ENCODE measurements at regions not wholly inside any gene's neighbourhood (a gene's known extent, or its start where the extent isn't known, plus 50 kb on each side); places are given as distances from the start of the nearest gene placed in this dataset.

GRCh38 chr6:135658916-135659315 lies 161.4 kb upstream of the AHI1 start:
- no peaks in the 10 kb centered on the region for H3K4me1 ChIP-seq
- intact Hi-C loops (cut with DNase I) = no loop called here
- TF ChIP-seq CTCF (IDR thresholded peaks at IDR 0.05) = no peak
- ATAC-seq (no peak), DNase-seq (no peak), FAIRE-seq (no peak)
- H3K9me3 ChIP-seq = no peaks in the 10 kb centered on the region
- no peaks in the 10 kb centered on the region for H3K36me3 ChIP-seq
- H3K4me3 ChIP-seq = no peak overlapping the region
- WGBS, 2 donors = 79 to 85% methylated on average over 2 of the region's 2 CpGs
- no peak overlapping the region for H3K27ac ChIP-seq
- H3K27me3 ChIP-seq = no peaks in the 10 kb centered on the region

GRCh38 chr6:135664527-135664926 lies 167.0 kb upstream of the AHI1 start:
- no peak for TF ChIP-seq CTCF (IDR thresholded peaks at IDR 0.05)
- intact Hi-C loops (cut with DNase I) = no loop called here
- no peaks in the 10 kb centered on the region for H3K4me1 ChIP-seq
- H3K27me3 ChIP-seq = no peaks in the 10 kb centered on the region
- WGBS, 2 donors = 93 to 97% methylated on average over 3 of the region's 3 CpGs
- H3K36me3 ChIP-seq = no peaks in the 10 kb centered on the region
- H3K27ac ChIP-seq = no peak overlapping the region
- H3K9me3 ChIP-seq = no peaks in the 10 kb centered on the region
- DNase-seq = no peak
- FAIRE-seq = no peak
- H3K4me3 ChIP-seq = no peak overlapping the region
- ATAC-seq = no peak

- TF ChIP-seq CTCF (IDR thresholded peaks at IDR 0.05) = no peak
- Histone ChIP-seq H3K36me3 (no peaks in the 10 kb centered on the region), H3K27ac (no peak overlapping the region), H3K9me3 (no peaks in the 10 kb centered on the region), H3K4me3 (no peak overlapping the region), H3K4me1 (no peaks in the 10 kb centered on the region), H3K27me3 (no peaks in the 10 kb centered on the region)
- 48 to 60% methylated on average over 4 of the region's 4 CpGs for WGBS, 2 donors
- ATAC-seq = no peak
- no peak for DNase-seq
- intact Hi-C loops (cut with DNase I) = no loop called here
- FAIRE-seq = no peak
Observed at GRCh38 chr6:135665935-135666334, 168.4 kb upstream of the AHI1 start.

GRCh38 chr6:135667691-135668455 lies 170.3 kb upstream of the AHI1 start:
- no peak for FAIRE-seq
- Histone ChIP-seq H3K4me3 (no peak overlapping the region), H3K36me3 (no peaks in the 10 kb centered on the region), H3K4me1 (no peaks in the 10 kb centered on the region), H3K27ac (no peak overlapping the region), H3K27me3 (no peaks in the 10 kb centered on the region), H3K9me3 (no peaks in the 10 kb centered on the region)
- no peak for TF ChIP-seq CTCF (IDR thresholded peaks at IDR 0.05)
- no peak for ATAC-seq
- WGBS, 2 donors = 60 to 63% methylated on average over 12 of the region's 12 CpGs
- DNase-seq = no peak
- intact Hi-C loops (cut with DNase I) = no loop called here

GRCh38 chr6:135672256-135672655 lies 174.7 kb upstream of the AHI1 start:
- H3K9me3 ChIP-seq = no peaks in the 10 kb centered on the region
- H3K36me3 ChIP-seq = no peaks in the 10 kb centered on the region
- H3K4me3 ChIP-seq = no peak overlapping the region
- WGBS, 2 donors = 92 to 96% methylated on average over 6 of the region's 6 CpGs
- ATAC-seq = no peak
- no peak for DNase-seq
- no peak overlapping the region for H3K27ac ChIP-seq
- no peak for TF ChIP-seq CTCF (IDR thresholded peaks at IDR 0.05)
- intact Hi-C loops (cut with DNase I) = no loop called here
- FAIRE-seq = no peak
- no peaks in the 10 kb centered on the region for H3K4me1 ChIP-seq
- no peaks in the 10 kb centered on the region for H3K27me3 ChIP-seq
